ENCODE measurements at regions not wholly inside any gene's neighbourhood (a gene's known extent, or its start where the extent isn't known, plus 50 kb on each side); places are given as distances from the start of the nearest gene placed in this dataset.

GRCh38 chr2:16855183-16855582 lies 189.5 kb upstream of the CYRIA start:
- POLR2A ChIA-PET = no interaction called here
- CTCF ChIA-PET = no interaction called here
- H3K4me3 ChIP-seq (ENCODE audit: low read depth, low read length) = no peak overlapping the region
- DNase-seq (ENCODE audit: low read depth, low spot score) = no peak
- TF ChIP-seq, protein P1, sequence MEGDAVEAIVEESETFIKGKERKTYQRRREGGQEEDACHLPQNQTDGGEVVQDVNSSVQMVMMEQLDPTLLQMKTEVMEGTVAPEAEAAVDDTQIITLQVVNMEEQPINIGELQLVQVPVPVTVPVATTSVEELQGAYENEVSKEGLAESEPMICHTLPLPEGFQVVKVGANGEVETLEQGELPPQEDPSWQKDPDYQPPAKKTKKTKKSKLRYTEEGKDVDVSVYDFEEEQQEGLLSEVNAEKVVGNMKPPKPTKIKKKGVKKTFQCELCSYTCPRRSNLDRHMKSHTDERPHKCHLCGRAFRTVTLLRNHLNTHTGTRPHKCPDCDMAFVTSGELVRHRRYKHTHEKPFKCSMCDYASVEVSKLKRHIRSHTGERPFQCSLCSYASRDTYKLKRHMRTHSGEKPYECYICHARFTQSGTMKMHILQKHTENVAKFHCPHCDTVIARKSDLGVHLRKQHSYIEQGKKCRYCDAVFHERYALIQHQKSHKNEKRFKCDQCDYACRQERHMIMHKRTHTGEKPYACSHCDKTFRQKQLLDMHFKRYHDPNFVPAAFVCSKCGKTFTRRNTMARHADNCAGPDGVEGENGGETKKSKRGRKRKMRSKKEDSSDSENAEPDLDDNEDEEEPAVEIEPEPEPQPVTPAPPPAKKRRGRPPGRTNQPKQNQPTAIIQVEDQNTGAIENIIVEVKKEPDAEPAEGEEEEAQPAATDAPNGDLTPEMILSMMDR (IDR thresholded peaks at IDR 0.05; ENCODE audit: low read depth, low read length) = no peak
- H3K9me3 ChIP-seq (ENCODE audit: control insufficient read depth, insufficient read depth, low read length) = peaks cover 6% of the 10 kb centered on the region
- no peaks in the 10 kb centered on the region for H3K27me3 ChIP-seq (ENCODE audit: control insufficient read depth, insufficient read depth, low read length)
- H3K27ac ChIP-seq (ENCODE audit: low read depth, low read length) = no peak overlapping the region

- no peaks in the 10 kb centered on the region for H3K27me3 ChIP-seq (ENCODE audit: control insufficient read depth, insufficient read depth, low read length)
- no peak overlapping the region for H3K4me3 ChIP-seq (ENCODE audit: low read depth, low read length)
- ChIA-PET POLR2A (no interaction called here), CTCF (no interaction called here)
- peaks cover 6% of the 10 kb centered on the region for H3K9me3 ChIP-seq (ENCODE audit: control insufficient read depth, insufficient read depth, low read length)
- H3K27ac ChIP-seq (ENCODE audit: low read depth, low read length) = no peak overlapping the region
- DNase-seq (ENCODE audit: low read depth, low spot score) = no peak
- TF ChIP-seq, protein P1 (IDR thresholded peaks at IDR 0.05; ENCODE audit: low read depth, low read length) = no peak
Measured at GRCh38 chr2:16853088-16853487, 187.5 kb upstream of the CYRIA start.

DNA sequence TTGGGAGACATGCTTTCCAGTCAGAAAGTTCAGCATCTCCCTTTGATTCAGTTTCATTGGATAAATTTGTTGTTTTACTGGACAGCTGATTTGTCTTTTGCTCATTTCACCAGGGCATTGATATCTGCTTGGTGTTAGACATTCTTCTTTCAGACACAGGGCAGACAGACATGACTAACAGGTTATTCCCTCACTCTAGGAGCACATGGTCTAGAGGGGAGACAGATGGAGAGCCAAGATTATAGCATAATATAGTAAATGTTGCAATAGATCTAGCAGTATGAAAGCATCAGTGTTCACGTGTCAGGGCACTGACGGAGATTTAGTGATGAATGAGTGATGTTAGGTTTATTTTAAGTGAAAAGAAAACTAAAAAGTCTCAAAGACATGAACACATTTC lies 187.0 kb upstream of the CYRIA start:
- Histone ChIP-seq H3K9me3 (ENCODE audit: control insufficient read depth, insufficient read depth, low read length) (peaks cover 6% of the 10 kb centered on the region), H3K4me3 (ENCODE audit: low read depth, low read length) (no peak overlapping the region), H3K27ac (ENCODE audit: low read depth, low read length) (no peak overlapping the region), H3K27me3 (ENCODE audit: control insufficient read depth, insufficient read depth, low read length) (no peaks in the 10 kb centered on the region)
- POLR2A ChIA-PET = no interaction called here
- TF ChIP-seq, protein P1 (IDR thresholded peaks at IDR 0.05; ENCODE audit: low read depth, low read length) = no peak
- CTCF ChIA-PET = no interaction called here
- DNase-seq (ENCODE audit: low read depth, low spot score) = no peak

DNA sequence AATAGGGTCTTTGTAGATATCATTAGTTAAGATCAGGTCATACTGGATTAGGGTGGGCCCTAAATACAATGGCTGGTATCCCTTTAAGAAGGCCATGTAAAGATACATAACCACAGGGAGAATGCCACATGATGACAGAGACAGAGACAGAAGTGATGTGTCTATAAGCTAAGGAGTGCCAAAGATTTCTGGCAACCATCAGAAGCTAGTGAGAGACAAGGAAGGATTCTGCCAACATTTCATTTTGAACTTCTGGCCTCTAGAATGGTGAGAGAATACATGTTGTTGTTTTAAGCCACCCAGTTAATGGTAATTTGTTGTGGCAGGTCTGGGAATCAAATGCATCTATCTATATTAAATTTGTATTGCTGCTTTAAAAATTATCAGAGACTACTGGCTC lies 185.5 kb upstream of the CYRIA start:
- ChIA-PET CTCF (no interaction called here), POLR2A (no interaction called here)
- Histone ChIP-seq H3K9me3 (ENCODE audit: control insufficient read depth, insufficient read depth, low read length) (peaks cover 6% of the 10 kb centered on the region), H3K27me3 (ENCODE audit: control insufficient read depth, insufficient read depth, low read length) (no peaks in the 10 kb centered on the region), H3K4me3 (ENCODE audit: low read depth, low read length) (no peak overlapping the region), H3K27ac (ENCODE audit: low read depth, low read length) (no peak overlapping the region)
- DNase-seq (ENCODE audit: low read depth, low spot score) = no peak
- TF ChIP-seq, protein P1 (IDR thresholded peaks at IDR 0.05; ENCODE audit: low read depth, low read length) = no peak

DNA sequence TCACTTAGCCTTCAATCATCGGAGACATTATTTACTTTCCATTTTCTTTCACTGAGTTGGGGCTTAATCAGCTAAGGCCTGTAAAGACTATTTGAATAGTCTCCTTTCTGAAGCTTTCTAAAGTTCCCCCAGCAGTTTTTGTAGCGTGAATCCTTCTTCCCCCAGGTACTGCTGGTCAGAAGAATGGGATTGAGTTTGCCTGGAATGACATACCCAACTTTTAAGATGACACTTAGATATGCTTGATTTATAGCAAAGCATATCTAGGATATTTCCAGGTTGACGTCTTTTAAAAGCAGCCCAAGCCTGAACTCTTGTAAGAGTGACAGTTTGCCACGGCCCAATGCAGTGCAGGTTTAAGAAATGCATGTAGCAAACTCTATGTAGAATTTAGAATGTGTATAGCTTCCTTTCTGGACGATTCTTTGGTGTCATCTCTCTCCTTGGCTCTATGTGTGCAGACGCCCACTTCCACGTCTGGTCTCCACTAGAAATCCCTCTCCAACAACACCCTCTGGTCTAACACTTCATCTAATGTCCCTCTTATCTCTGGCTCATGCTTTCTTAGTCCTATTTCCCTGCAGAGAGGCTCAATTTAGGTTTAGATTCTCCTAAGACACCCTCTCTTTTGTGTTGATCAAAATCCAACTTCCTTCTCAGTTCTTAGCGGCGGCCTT lies 175.0 kb upstream of the CYRIA start:
- CTCF ChIA-PET = no interaction called here
- no peak overlapping the region for H3K27ac ChIP-seq (ENCODE audit: low read depth, low read length)
- POLR2A ChIA-PET = no interaction called here
- DNase-seq (ENCODE audit: low read depth, low spot score) = no peak
- H3K4me3 ChIP-seq (ENCODE audit: low read depth, low read length) = no peak overlapping the region
- no peaks in the 10 kb centered on the region for H3K9me3 ChIP-seq (ENCODE audit: control insufficient read depth, insufficient read depth, low read length)
- TF ChIP-seq, protein P1 (IDR thresholded peaks at IDR 0.05; ENCODE audit: low read depth, low read length) = no peak
- no peaks in the 10 kb centered on the region for H3K27me3 ChIP-seq (ENCODE audit: control insufficient read depth, insufficient read depth, low read length)

Measured in AG04450 (cell line).